ENCODE measurements at regions not wholly inside any gene's neighbourhood (a gene's known extent, or its start where the extent isn't known, plus 50 kb on each side); places are given as distances from the start of the nearest gene placed in this dataset.

DNA sequence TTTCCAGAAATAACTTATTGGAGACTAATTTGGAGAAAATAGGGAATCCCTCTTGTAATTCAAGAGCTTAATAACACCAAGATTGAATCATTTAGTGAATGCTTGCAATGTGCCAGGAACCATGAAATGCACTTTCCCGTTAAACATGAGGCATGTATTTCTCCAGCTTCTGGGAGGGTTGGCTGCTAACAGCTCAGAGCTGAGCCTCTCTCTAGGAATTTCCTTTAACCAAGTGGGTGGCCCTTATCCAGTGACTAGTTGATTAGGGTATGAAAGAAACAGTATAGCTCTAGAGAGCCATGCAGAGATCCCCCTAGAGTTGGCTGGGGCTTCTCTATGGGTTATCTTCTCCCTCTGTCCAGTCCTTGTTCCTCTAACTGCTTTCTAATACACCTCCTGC is 356.4 kb upstream of the GOT2 start:
- TF ChIP-seq POLR2A (IDR thresholded peaks at IDR 0.05) = no peak
- TF ChIP-seq, protein P1, sequence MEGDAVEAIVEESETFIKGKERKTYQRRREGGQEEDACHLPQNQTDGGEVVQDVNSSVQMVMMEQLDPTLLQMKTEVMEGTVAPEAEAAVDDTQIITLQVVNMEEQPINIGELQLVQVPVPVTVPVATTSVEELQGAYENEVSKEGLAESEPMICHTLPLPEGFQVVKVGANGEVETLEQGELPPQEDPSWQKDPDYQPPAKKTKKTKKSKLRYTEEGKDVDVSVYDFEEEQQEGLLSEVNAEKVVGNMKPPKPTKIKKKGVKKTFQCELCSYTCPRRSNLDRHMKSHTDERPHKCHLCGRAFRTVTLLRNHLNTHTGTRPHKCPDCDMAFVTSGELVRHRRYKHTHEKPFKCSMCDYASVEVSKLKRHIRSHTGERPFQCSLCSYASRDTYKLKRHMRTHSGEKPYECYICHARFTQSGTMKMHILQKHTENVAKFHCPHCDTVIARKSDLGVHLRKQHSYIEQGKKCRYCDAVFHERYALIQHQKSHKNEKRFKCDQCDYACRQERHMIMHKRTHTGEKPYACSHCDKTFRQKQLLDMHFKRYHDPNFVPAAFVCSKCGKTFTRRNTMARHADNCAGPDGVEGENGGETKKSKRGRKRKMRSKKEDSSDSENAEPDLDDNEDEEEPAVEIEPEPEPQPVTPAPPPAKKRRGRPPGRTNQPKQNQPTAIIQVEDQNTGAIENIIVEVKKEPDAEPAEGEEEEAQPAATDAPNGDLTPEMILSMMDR (IDR thresholded peaks at IDR 0.05) = no peak
- no peaks in the 10 kb centered on the region for H3K9me3 ChIP-seq
- H3K27me3 ChIP-seq = no peaks in the 10 kb centered on the region
- no peak for DNase-seq
- intact Hi-C loops (cut with DNase I; ENCODE audit: low total_unique reads) = no loop called here
- 65 to 70% methylated on average over 1 of the region's 1 CpG for WGBS, 2 donors
- H3K4me1 ChIP-seq = no peaks in the 10 kb centered on the region
- no peaks in the 10 kb centered on the region for H3K36me3 ChIP-seq (ENCODE audit: low read depth, missing control alignments)
- H3K27ac ChIP-seq = no peak overlapping the region
- H3K4me3 ChIP-seq = no peak overlapping the region

DNA sequence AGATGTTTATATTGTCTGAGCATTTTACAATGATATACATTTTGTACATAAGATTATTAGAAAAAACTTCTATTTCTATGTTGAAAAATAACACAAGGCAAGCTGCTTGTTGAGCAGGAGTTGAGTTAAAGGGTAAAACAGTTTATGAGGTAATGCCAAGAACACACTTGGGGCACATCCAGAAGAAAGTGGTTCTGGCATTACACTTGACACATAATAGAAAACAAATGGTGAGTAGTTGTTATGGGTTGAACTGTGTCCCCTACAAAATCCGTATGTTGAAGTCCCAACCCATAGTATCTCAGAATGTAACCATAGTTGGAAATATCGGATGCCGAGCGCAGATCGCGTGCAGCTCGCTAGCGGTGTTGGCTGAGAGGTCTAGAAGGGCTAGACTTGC is 354.3 kb upstream of the GOT2 start:
- WGBS, 2 donors = 73 to 78% methylated on average over 8 of the region's 8 CpGs
- Histone ChIP-seq H3K9me3 (no peaks in the 10 kb centered on the region), H3K36me3 (ENCODE audit: low read depth, missing control alignments) (no peaks in the 10 kb centered on the region), H3K27me3 (no peaks in the 10 kb centered on the region), H3K4me1 (no peaks in the 10 kb centered on the region), H3K27ac (no peak overlapping the region), H3K4me3 (no peak overlapping the region)
- TF ChIP-seq, protein P1 (IDR thresholded peaks at IDR 0.05) = no peak
- no peak for TF ChIP-seq POLR2A (IDR thresholded peaks at IDR 0.05)
- intact Hi-C loops (cut with DNase I; ENCODE audit: low total_unique reads) = no loop called here
- DNase-seq = no peak

DNA sequence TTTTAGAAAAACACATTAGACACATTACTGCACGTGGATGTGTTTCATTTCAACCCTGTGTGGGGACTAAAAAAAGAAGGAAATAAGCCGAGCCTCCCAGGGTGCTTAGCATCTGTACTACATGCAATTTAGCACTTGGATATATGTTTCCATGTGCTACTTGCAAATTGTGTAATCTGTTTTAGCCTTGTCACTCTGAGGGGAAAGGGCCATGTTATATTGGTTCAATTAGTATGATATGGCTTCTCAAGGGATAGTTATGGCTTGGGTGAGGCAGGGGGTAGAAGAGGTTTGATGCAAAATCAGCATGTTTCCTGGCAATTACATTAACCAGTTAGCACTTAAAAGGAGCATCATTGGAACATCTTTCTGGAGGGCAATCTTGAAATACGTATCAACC is 353.5 kb upstream of the GOT2 start:
- TF ChIP-seq POLR2A (IDR thresholded peaks at IDR 0.05) = no peak
- TF ChIP-seq, protein P1 (IDR thresholded peaks at IDR 0.05) = no peak
- DNase-seq = no peak
- intact Hi-C loops (cut with DNase I; ENCODE audit: low total_unique reads) = no loop called here
- WGBS, 2 donors = 79 to 91% methylated on average over 3 of the region's 3 CpGs
- Histone ChIP-seq H3K9me3 (no peaks in the 10 kb centered on the region), H3K36me3 (ENCODE audit: low read depth, missing control alignments) (no peaks in the 10 kb centered on the region), H3K27ac (no peak overlapping the region), H3K4me1 (no peaks in the 10 kb centered on the region), H3K27me3 (no peaks in the 10 kb centered on the region), H3K4me3 (no peak overlapping the region)

DNA sequence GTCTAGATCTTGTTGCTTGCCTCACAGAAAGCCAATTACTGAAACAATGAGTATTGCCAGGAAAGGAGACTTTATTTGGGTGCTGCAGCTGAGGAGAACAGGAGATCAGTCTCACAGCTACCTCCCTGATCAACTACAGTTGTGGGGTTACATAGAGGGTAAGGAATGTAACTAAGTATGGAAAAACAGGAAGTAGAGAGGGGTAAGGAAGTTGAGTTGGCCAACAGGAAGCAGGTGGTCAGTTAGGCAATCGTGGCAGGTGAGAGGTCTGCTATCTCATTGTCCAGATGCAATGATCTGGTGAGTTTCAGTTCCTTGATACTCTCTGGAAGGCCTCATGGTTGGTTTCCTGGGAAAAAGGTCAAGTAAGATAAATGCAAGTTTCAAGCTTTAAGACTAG is 333.1 kb upstream of the GOT2 start:
- no peak overlapping the region for H3K4me3 ChIP-seq
- WGBS, 2 donors = 60 to 67% methylated on average over 1 of the region's 1 CpG
- H3K27ac ChIP-seq = no peak overlapping the region
- H3K36me3 ChIP-seq (ENCODE audit: low read depth, missing control alignments) = no peaks in the 10 kb centered on the region
- intact Hi-C loops (cut with DNase I; ENCODE audit: low total_unique reads) = no loop called here
- no peaks in the 10 kb centered on the region for H3K27me3 ChIP-seq
- DNase-seq = no peak
- H3K4me1 ChIP-seq = no peaks in the 10 kb centered on the region
- no peaks in the 10 kb centered on the region for H3K9me3 ChIP-seq
- TF ChIP-seq, protein P1 (IDR thresholded peaks at IDR 0.05) = no peak
- TF ChIP-seq POLR2A (IDR thresholded peaks at IDR 0.05) = no peak

DNA sequence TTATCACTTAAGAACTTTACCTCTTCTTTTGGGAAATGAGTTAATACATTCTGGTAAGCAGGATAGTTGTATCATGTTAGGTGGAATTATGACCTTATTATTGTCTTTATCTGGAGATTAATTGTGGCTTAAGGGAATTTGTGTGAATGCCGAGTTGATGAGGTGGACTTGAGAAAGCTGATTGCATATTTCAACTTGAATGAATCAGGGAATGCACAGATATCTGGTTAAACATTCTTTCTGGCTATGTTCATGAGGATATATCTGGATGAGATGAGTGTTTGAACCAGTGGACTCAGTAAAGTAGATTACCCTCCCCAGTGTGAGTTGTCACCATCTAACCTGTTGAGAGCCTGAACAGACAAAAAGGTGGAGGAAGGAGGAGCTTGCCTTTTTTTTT is 326.1 kb upstream of the GOT2 start:
- DNase-seq = no peak
- H3K9me3 ChIP-seq = no peaks in the 10 kb centered on the region
- WGBS, 2 donors = 79 to 82% methylated on average over 1 of the region's 1 CpG
- H3K27me3 ChIP-seq = no peaks in the 10 kb centered on the region
- no peaks in the 10 kb centered on the region for H3K4me1 ChIP-seq
- H3K4me3 ChIP-seq = no peak overlapping the region
- no peaks in the 10 kb centered on the region for H3K36me3 ChIP-seq (ENCODE audit: low read depth, missing control alignments)
- intact Hi-C loops (cut with DNase I; ENCODE audit: low total_unique reads) = no loop called here
- TF ChIP-seq, protein P1 (IDR thresholded peaks at IDR 0.05) = no peak
- no peak for TF ChIP-seq POLR2A (IDR thresholded peaks at IDR 0.05)
- no peak overlapping the region for H3K27ac ChIP-seq

Measured in testis (tissue), 2 donors.